ENCODE measurements at regions not wholly inside any gene's neighbourhood (a gene's known extent, or its start where the extent isn't known, plus 50 kb on each side); places are given as distances from the start of the nearest gene placed in this dataset.

DNA sequence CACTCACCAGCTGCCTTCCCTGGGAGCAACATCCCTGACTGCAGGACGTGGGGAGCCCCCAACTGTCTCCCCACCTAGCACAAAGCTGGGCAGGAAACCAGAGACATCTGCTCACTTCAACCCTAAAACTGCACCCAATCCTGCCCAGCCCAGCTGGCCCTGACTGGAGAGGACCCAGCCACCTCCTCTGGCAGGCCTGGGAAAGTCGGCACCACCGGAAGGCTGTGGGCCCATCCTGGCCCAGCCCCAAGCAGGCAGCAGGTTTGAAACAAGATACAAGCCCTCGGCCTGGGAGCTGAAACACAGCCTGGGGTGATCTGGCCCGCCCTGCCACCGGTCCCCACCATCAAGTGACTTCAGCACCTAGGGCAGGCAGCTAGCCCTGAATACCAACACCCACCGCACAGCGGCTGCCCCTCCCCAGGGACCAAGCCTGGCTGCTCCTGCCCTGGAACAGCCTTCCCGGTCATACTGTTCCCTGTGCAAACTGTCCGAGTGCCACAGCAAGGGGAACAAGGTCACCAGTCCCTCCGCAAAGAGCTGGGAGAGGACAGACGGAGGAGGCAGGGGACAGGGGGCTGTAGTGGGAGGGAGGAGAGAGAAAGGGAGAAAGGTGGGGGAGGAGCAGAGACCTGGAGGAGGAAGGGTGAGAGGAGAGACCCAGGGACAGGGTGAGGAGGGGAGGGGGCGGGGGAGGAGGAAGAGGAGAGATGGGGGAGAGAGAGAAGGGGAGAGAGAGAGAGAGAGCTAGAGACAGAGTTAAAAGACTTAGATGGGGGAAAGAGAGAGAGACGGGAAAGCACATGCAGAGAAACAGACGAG is 115.7 kb downstream of the RFLNA start:
- TF ChIP-seq, protein P1, sequence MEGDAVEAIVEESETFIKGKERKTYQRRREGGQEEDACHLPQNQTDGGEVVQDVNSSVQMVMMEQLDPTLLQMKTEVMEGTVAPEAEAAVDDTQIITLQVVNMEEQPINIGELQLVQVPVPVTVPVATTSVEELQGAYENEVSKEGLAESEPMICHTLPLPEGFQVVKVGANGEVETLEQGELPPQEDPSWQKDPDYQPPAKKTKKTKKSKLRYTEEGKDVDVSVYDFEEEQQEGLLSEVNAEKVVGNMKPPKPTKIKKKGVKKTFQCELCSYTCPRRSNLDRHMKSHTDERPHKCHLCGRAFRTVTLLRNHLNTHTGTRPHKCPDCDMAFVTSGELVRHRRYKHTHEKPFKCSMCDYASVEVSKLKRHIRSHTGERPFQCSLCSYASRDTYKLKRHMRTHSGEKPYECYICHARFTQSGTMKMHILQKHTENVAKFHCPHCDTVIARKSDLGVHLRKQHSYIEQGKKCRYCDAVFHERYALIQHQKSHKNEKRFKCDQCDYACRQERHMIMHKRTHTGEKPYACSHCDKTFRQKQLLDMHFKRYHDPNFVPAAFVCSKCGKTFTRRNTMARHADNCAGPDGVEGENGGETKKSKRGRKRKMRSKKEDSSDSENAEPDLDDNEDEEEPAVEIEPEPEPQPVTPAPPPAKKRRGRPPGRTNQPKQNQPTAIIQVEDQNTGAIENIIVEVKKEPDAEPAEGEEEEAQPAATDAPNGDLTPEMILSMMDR (IDR thresholded peaks at IDR 0.05), result no peak
- Histone ChIP-seq H3K27ac (peak overlapping the region; percentile 70 to 74), H3K4me3 (peak overlapping the region; percentile 15)
- DNase-seq (ENCODE audit: low spot score), result peak; percentile 84

DNA sequence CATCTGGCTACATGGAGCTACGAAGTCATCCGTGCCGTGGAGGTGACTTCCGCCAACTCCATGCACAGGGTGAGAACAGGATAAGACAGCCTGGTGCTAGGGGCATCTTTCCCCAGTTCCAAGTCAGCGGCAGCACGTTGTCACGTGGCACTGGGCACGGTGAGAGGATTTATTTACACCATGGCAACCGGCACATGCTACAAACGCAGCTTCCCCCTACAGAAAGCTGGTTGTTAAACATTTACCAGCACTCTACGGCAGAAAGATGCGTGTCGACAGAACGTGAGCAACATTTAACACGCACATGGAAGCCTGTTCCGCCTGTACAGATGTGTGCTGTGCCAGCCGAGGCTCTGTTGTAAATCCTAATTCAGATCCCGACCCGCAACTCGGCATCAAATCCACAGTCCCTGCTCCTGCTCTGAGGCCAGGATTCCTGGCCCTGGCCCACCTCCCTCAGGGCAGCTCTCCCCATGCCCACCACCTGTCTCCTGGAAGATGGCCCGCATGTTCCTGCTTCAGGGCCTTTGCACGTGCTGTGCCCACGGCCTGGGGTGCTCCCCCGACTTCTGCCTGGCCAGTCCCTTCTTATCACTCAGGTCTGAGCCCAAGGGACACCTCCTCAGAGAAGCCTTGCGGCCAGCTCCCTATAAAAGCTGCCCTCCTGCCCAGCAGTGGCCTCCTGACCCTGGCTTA is 114.1 kb downstream of the RFLNA start:
- no peak overlapping the region for H3K4me3 ChIP-seq
- no peak for DNase-seq (ENCODE audit: low spot score)
- no peak overlapping the region for H3K27ac ChIP-seq
- TF ChIP-seq, protein P1 (IDR thresholded peaks at IDR 0.05), result no peak

DNA sequence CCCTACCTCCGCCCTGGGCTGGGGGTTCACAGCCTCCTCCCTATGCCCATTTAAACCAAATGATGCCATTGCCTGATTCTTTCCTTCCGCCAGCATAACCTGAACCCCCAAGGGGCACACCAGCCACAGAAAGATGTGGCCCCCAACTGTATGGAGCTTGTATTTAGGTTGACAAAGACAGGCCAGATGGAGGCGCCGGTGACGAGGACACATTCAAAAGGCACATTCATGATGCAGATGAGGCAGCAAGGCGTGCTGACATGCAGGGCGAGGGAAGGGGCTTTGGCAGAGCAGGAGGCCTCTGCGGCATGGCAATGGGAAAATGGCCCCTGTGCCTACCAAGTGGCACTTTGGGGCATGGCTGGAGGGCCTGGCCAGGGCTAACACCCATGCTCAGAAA is 112.2 kb downstream of the RFLNA start:
- Histone ChIP-seq H3K4me3 (no peak overlapping the region), H3K27ac (no peak overlapping the region)
- DNase-seq (ENCODE audit: low spot score), result no peak
- TF ChIP-seq, protein P1 (IDR thresholded peaks at IDR 0.05), result no peak

DNA sequence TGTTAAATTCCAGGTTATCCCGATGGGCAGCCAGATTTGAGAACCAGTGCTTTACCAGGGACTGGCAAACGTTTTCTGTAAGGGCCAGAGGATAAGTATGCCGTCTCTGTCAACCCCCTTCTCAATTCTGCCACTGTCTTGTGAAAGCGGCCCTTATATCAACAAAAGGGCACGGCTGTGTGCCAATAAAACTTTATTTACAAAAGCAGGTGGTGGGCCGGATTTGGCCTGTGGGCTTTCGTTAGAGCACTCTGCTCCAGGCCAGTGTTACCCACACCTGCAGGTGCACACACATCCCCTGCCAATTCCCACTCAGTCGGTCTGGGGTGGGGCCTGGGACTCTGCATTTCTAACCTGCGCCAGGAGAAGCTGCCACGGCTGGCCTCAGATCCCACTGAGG is 111.2 kb downstream of the RFLNA start:
- no peak for DNase-seq (ENCODE audit: low spot score)
- no peak overlapping the region for H3K27ac ChIP-seq
- TF ChIP-seq, protein P1 (IDR thresholded peaks at IDR 0.05), result no peak
- no peak overlapping the region for H3K4me3 ChIP-seq

DNA sequence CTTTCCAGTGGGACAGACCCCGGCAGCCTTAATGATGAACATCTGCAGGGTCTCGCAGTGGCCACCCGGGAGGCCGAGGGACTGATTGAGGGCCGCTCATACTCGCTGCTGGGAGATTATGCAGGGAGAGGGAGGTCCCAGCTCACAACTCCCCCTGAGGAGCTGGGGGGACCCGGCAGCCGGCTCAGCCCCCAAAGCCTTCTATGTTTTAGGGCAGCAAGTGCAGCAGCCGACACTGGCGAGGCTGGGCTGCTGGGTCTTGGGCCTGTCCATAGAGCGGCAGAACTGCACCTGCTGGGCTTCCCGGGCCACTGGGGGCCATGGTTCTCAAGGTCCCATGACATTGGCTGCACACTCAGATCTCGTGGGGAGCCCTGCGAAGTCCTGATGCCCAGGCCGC is 110.7 kb downstream of the RFLNA start:
- Histone ChIP-seq H3K4me3 (no peak overlapping the region), H3K27ac (no peak overlapping the region)
- TF ChIP-seq, protein P1 (IDR thresholded peaks at IDR 0.05), result no peak
- DNase-seq (ENCODE audit: low spot score), result no peak

DNA sequence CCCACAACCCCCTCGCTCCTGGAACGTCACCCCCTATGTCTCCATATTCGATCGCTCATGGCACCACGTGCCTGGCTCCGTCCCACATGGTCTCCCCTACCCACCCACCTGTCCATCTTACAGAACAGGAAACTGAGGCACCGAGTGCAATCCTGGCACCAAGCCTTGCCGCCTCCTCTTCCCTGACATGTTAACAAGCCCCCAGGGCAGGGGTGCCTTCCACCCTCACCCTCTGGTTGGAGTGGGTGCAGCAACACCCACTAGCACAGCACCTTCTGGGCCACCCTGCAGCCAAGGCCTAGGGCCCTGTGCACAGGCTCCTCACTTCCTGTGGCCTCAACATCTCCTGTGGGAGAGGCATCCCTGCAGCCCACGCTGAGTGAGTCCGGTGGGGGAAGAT is 110.3 kb downstream of the RFLNA start:
- TF ChIP-seq, protein P1 (IDR thresholded peaks at IDR 0.05), result no peak
- peak overlapping the region in 1 of 2 donors; percentile 74 for H3K27ac ChIP-seq
- no peak overlapping the region for H3K4me3 ChIP-seq
- DNase-seq (ENCODE audit: low spot score), result no peak

Measured in coronary artery (tissue), 2 donors.